IMR-90 (cell line): ENCODE measurements at regions not wholly inside any gene's neighbourhood (a gene's known extent, or its start where the extent isn't known, plus 50 kb on each side); places are given as distances from the start of the nearest gene placed in this dataset.

Source experiments
- ATAC-seq: fragments of 200-7000 bp; cut with Tn5 transposase; 2 replicates; pipeline ENCODE4 v1.9.1; 2020; ENCODE audit warnings: low read depth, mild to moderate bottlenecking, moderate library complexity
- BruUV-seq: library from RNA; stranded (reverse); fragments of 400-500 nt; replicated peaks from 2 replicates; lab custom pipeline; 2021; lab: Mats Ljungman, UMichigan
- CTCF ChIA-PET: fragments of 300-600 bp; formaldehyde crosslinking; extraction: SDS; loops from one replicate; lab custom pipeline; 2021; ENCODE audit warnings: antibody characterized with exemption; lab: Yijun Ruan, JAX
- POLR2A ChIA-PET: fragments of 300-600 bp; sonication (Branson Sonifier 250); formaldehyde crosslinking; loops from one replicate; lab custom pipeline; 2022; ENCODE audit warnings: antibody characterized with exemption; ENCODE audit not compliant: unreplicated experiment; lab: Charles Lee
- DNase-seq: peaks from one replicate; pipeline ENCODE4 v3.0.0; 2013
- H2AFZ ChIP-seq: replicated peaks from 2 replicates; pipeline ENCODE3; 2013; ENCODE audit warnings: low read length, mild to moderate bottlenecking; ENCODE audit not compliant: poor library complexity
- H2AK5ac ChIP-seq: 2 replicates; pipeline ENCODE4 v1.6.1; 2013; ENCODE audit warnings: low read depth, low read length, inconsistent platforms
- H2AK9ac ChIP-seq: replicated peaks from 2 replicates; pipeline ENCODE3; 2013; ENCODE audit warnings: mild to moderate bottlenecking, low read depth, low read length, moderate library complexity; ENCODE audit not compliant: poor library complexity
- H2BK120ac ChIP-seq: 2 replicates; pipeline ENCODE4 v1.6.1; 2013; ENCODE audit warnings: low read depth, low read length, inconsistent platforms
- H2BK15ac ChIP-seq: 3 replicates; pipeline ENCODE4 v1.6.1; 2013; ENCODE audit warnings: low read depth, low read length, inconsistent platforms
- H2BK20ac ChIP-seq: 2 replicates; pipeline ENCODE4 v1.6.1; 2013; ENCODE audit warnings: low read depth, mild to moderate bottlenecking, inconsistent platforms, low read length, moderate library complexity
- H2BK5ac ChIP-seq: 2 replicates; pipeline ENCODE4 v1.6.1; 2013; ENCODE audit warnings: mild to moderate bottlenecking, low read depth, low read length, inconsistent platforms; ENCODE audit not compliant: poor library complexity, severe bottlenecking
- H3K14ac ChIP-seq: replicated peaks from 2 replicates; pipeline ENCODE4 v1.6.1; 2013; ENCODE audit warnings: low read depth, low read length, inconsistent platforms
- H3K18ac ChIP-seq: 2 replicates; pipeline ENCODE4 v1.6.1; 2013; ENCODE audit warnings: low read depth, low read length, control low read depth
- H3K23ac ChIP-seq: 2 replicates; pipeline ENCODE4 v1.6.1; 2013; ENCODE audit warnings: low read depth, low read length, inconsistent platforms
- H3K27ac ChIP-seq: 2 replicates; pipeline ENCODE4 v1.5.1; 2013; ENCODE audit warnings: mild to moderate bottlenecking, control low read depth, low read length; ENCODE audit not compliant: insufficient read depth
- H3K27me3 ChIP-seq: 2 replicates; pipeline ENCODE4 v1.6.1; 2013; ENCODE audit warnings: low read length; ENCODE audit not compliant: control insufficient read depth, insufficient read depth
- H3K36me3 ChIP-seq: 2 replicates; pipeline ENCODE4 v1.6.1; 2013; ENCODE audit warnings: low read length, mixed read lengths; ENCODE audit not compliant: control insufficient read depth, insufficient read depth
- H3K4ac ChIP-seq: 2 replicates; pipeline ENCODE4 v1.6.1; 2013; ENCODE audit warnings: low read depth, low read length, inconsistent platforms
- H3K4me1 ChIP-seq: 2 replicates; pipeline ENCODE4 v1.6.1; 2013; ENCODE audit warnings: low read length, mixed read lengths; ENCODE audit not compliant: control insufficient read depth, insufficient read depth
- H3K4me2 ChIP-seq: 2 replicates; pipeline ENCODE4 v1.6.1; 2013; ENCODE audit warnings: low read depth, mild to moderate bottlenecking, control low read depth, low read length, moderate library complexity
- H3K4me3 ChIP-seq: 2 replicates; pipeline ENCODE4 v1.5.1; 2013; ENCODE audit warnings: low read depth, mild to moderate bottlenecking, control low read depth, low read length, moderate library complexity; ENCODE audit not compliant: insufficient read depth
- H3K56ac ChIP-seq: 2 replicates; pipeline ENCODE4 v1.6.1; 2013; ENCODE audit warnings: low read length, inconsistent platforms; ENCODE audit not compliant: insufficient read depth; ENCODE audit errors: extremely low read depth
- H3K79me1 ChIP-seq, 2 experiments: 2 replicates each; pipeline ENCODE4 v1.6.1; 2013; ENCODE audit warnings: low read length in 2 of 2, inconsistent platforms in 1 of 2, low read depth in 1 of 2
- H3K9ac ChIP-seq: 2 replicates; pipeline ENCODE4 v1.6.1; 2013; ENCODE audit warnings: low read depth, low read length, control low read depth
- H3K9me1 ChIP-seq: 2 replicates; pipeline ENCODE4 v1.6.1; 2013; ENCODE audit warnings: low read length, inconsistent platforms; ENCODE audit not compliant: insufficient read depth
- H3K9me3 ChIP-seq: 2 replicates; pipeline ENCODE4 v1.6.1; 2013; ENCODE audit warnings: low read length; ENCODE audit not compliant: control insufficient read depth, insufficient read depth
- H4K20me1 ChIP-seq: 2 replicates; pipeline ENCODE4 v1.6.1; 2013; ENCODE audit warnings: low read length, inconsistent platforms; ENCODE audit not compliant: insufficient read depth
- H4K5ac ChIP-seq: 2 replicates; pipeline ENCODE4 v1.6.1; 2013; ENCODE audit warnings: mild to moderate bottlenecking, low read depth, low read length, control low read depth
- H4K8ac ChIP-seq, 2 experiments: 2 replicates each; pipeline ENCODE4 v1.6.1; 2013; ENCODE audit warnings: low read depth in 2 of 2, low read length in 2 of 2, control low read depth in 1 of 2, inconsistent platforms in 1 of 2
- H4K91ac ChIP-seq: 2 replicates; pipeline ENCODE4 v1.6.1; 2013; ENCODE audit warnings: low read depth, low read length, inconsistent platforms; ENCODE audit not compliant: insufficient read depth
- CEBPB ChIP-seq: IDR thresholded peaks from 2 replicates; pipeline ENCODE4 v1.6.1; 2012; ENCODE audit warnings: low read depth, low read length, improper control_type of control experiment
- CHD1 ChIP-seq: IDR thresholded peaks from 2 replicates; pipeline ENCODE4 v1.6.1; 2012; ENCODE audit warnings: low read depth, low read length, improper control_type of control experiment
- FOS ChIP-seq: fragments of 150-350 bp; IDR thresholded peaks from 2 replicates; pipeline ENCODE4 v1.6.1; 2016; ENCODE audit warnings: low read depth, low read length
- MAFK ChIP-seq: IDR thresholded peaks from 2 replicates; pipeline ENCODE4 v1.6.1; 2012; ENCODE audit warnings: low read depth, low read length, improper control_type of control experiment
- MXI1 ChIP-seq: IDR thresholded peaks from 2 replicates; pipeline ENCODE4 v1.6.1; 2012; ENCODE audit warnings: low read depth, mild to moderate bottlenecking, low read length, moderate library complexity, borderline replicate concordance
- RAD21 ChIP-seq: IDR thresholded peaks from 2 replicates; pipeline ENCODE4 v1.6.1; 2012; ENCODE audit warnings: low read length, improper control_type of control experiment
- SMC3 ChIP-seq: fragments of 150-350 bp; IDR thresholded peaks from 2 replicates; pipeline ENCODE4 v1.6.1; 2016; ENCODE audit warnings: low read depth, mild to moderate bottlenecking, antibody characterized with exemption, low read length, moderate library complexity
- WGBS, 2 experiments: methylation state at CpG; one replicate each; pipeline versions ENCODE4 v1.1.5 to v1.1.7; 2013; ENCODE audit warnings: missing lambda C conversion rate in 2 of 2; ENCODE audit not compliant: insufficient read length in 1 of 2; ENCODE audit errors: extremely low coverage in 2 of 2; 5-methylcytosine and 5-hydroxymethylcytosine counted together
- dilution Hi-C: fragments of 300-500 bp; cut with HindIII; formaldehyde crosslinking; loops from one replicate; pipeline ENCODE4 v1.14.3; 2018; ENCODE audit warnings: low sequenced_read_pairs; ENCODE audit not compliant: unreplicated experiment
- in situ Hi-C: fragments of 300-500 bp; cut with MboI; formaldehyde crosslinking; loops from 3 replicates; pipeline ENCODE4 v1.14.3; 2019; ENCODE audit warnings: low sequenced_read_pairs, inconsistent platforms, mixed read lengths
- intact Hi-C: fragments of 100-400 bp; cut with micrococcal nuclease; formaldehyde crosslinking; loops from 2 replicates; pipeline ENCODE4 v1.10.0; 2022
- TF ChIP-seq, protein P1 (sequence below): conservative IDR thresholded peaks from 2 replicates; pipeline ENCODE4 v1.5.1; 2012; ENCODE audit warnings: mild to moderate bottlenecking, low read depth, low read length, improper control_type of control experiment

DNA sequence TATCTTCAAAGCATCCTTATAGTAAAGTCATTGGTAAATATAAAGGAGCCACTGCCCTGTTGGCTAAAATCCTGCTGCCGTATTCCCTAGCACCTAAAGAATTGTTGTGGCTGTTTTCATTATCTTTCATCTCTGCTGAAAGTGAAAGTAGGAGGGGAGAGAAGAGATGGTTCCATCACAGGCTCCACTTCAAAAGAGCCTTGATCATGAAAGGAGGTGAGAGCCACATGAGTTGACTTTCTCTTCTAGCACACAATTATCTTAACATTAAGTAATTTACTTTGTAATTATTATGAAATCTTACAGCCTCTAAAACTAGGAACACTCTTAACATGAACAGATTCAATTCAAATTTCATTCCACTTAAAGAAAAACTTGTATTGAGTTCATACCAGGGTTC lies 1050.9 kb upstream of the LRRTM1 start:
- no peak overlapping the region for H2AK5ac ChIP-seq
- no peaks in the 10 kb centered on the region for H3K9me3 ChIP-seq
- intact Hi-C loops = no loop called here
- H3K56ac ChIP-seq = no peak overlapping the region
- no peaks in the 10 kb centered on the region for H3K36me3 ChIP-seq
- ATAC-seq (no peak), DNase-seq (no peak)
- no peak overlapping the region for H3K4me3 ChIP-seq
- no peak overlapping the region for H4K91ac ChIP-seq
- no CpG with 5 or more reads among the region's 1 CpG for WGBS, 2 experiments
- no peaks in the 10 kb centered on the region for H3K4me1 ChIP-seq
- H2AK9ac ChIP-seq = no peak overlapping the region
- H3K18ac ChIP-seq = no peak overlapping the region
- H3K23ac ChIP-seq = no peak overlapping the region
- POLR2A ChIA-PET = no interaction called here
- no peak overlapping the region for H3K4ac ChIP-seq
- H3K27ac ChIP-seq = no peak overlapping the region
- no peaks in the 10 kb centered on the region for H3K79me1 ChIP-seq
- no peak overlapping the region for H3K14ac ChIP-seq
- no peak overlapping the region for H2BK15ac ChIP-seq
- no TSS peak for BruUV-seq
- H3K27me3 ChIP-seq = no peaks in the 10 kb centered on the region
- no peaks in the 10 kb centered on the region for H4K20me1 ChIP-seq
- dilution Hi-C loops = no loop called here
- H3K9ac ChIP-seq = no peak overlapping the region
- no peaks in the 10 kb centered on the region for H3K9me1 ChIP-seq
- no peak overlapping the region for H2BK20ac ChIP-seq
- H2BK5ac ChIP-seq = no peak overlapping the region
- H2AFZ ChIP-seq = no peak overlapping the region
- in situ Hi-C loops = no loop called here
- no peak overlapping the region for H4K8ac ChIP-seq
- H4K5ac ChIP-seq = no peak overlapping the region
- TF ChIP-seq RAD21 (no peak), MAFK (no peak), CHD1 (no peak), MXI1 (no peak), CEBPB (no peak), FOS (no peak), SMC3 (no peak)
- TF ChIP-seq, protein P1, sequence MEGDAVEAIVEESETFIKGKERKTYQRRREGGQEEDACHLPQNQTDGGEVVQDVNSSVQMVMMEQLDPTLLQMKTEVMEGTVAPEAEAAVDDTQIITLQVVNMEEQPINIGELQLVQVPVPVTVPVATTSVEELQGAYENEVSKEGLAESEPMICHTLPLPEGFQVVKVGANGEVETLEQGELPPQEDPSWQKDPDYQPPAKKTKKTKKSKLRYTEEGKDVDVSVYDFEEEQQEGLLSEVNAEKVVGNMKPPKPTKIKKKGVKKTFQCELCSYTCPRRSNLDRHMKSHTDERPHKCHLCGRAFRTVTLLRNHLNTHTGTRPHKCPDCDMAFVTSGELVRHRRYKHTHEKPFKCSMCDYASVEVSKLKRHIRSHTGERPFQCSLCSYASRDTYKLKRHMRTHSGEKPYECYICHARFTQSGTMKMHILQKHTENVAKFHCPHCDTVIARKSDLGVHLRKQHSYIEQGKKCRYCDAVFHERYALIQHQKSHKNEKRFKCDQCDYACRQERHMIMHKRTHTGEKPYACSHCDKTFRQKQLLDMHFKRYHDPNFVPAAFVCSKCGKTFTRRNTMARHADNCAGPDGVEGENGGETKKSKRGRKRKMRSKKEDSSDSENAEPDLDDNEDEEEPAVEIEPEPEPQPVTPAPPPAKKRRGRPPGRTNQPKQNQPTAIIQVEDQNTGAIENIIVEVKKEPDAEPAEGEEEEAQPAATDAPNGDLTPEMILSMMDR = no peak
- H3K4me2 ChIP-seq = no peak overlapping the region
- H2BK120ac ChIP-seq = no peak overlapping the region
- CTCF ChIA-PET = no interaction called here
